Small intestine (tissue), 7 donors: ENCODE measurements at regions not wholly inside any gene's neighbourhood (a gene's known extent, or its start where the extent isn't known, plus 50 kb on each side); places are given as distances from the start of the nearest gene placed in this dataset.
A peak's percentile ranks its signal among the peaks of the same experiment; 100 is the strongest.

Experiments used
- DNase-seq, 2 donors: peaks; one replicate each; pipeline versions ENCODE4 v3.0.0 to v3.0.0-alpha.2; 2013
- FAIRE-seq: peaks from 2 replicates; lab custom pipeline; 2012; peaks lifted over from hg19 to GRCh38; lab: Jason Lieb, UNC
- H3K27ac ChIP-seq, 3 donors: one replicate each; pipeline ENCODE4 v1.5.1; 2013; ENCODE audit warnings: low read length in 2 of 3, mild to moderate bottlenecking in 2 of 3, control low read depth in 1 of 3, inconsistent platforms in 1 of 3, low read depth in 1 of 3, moderate library complexity in 1 of 3
- H3K27me3 ChIP-seq, 3 donors: one replicate each; pipeline ENCODE4 v1.6.1; 2013; ENCODE audit warnings: low read length in 3 of 3, inconsistent platforms in 1 of 3; ENCODE audit not compliant: control insufficient read depth in 3 of 3, insufficient read depth in 3 of 3
- H3K36me3 ChIP-seq, 3 donors: one replicate each; pipeline ENCODE4 v1.6.1; 2013; ENCODE audit warnings: low read length in 3 of 3, inconsistent platforms in 1 of 3, low read depth in 1 of 3, mild to moderate bottlenecking in 1 of 3, moderate library complexity in 1 of 3; ENCODE audit not compliant: control insufficient read depth in 3 of 3, insufficient read depth in 2 of 3
- H3K4me1 ChIP-seq, 3 donors: one replicate each; pipeline ENCODE4 v1.6.1; 2013; ENCODE audit warnings: low read length in 2 of 3, inconsistent platforms in 1 of 3, low read depth in 1 of 3, mild to moderate bottlenecking in 1 of 3, moderate library complexity in 1 of 3; ENCODE audit not compliant: control insufficient read depth in 3 of 3, insufficient read depth in 2 of 3
- H3K4me3 ChIP-seq, 3 donors: one replicate each; pipeline ENCODE4 v1.5.1; 2013; ENCODE audit warnings: low read length in 3 of 3, control low read depth in 1 of 3, inconsistent platforms in 1 of 3, low read depth in 1 of 3, mild to moderate bottlenecking in 1 of 3, moderate library complexity in 1 of 3
- H3K9me3 ChIP-seq, 2 donors: one replicate each; pipeline ENCODE4 v1.6.1; 2013; ENCODE audit warnings: low read depth in 1 of 2, low read length in 1 of 2; ENCODE audit not compliant: control insufficient read depth in 2 of 2, insufficient read depth in 1 of 2
- WGBS, 3 donors: extraction: QIAGEN DNeasy Blood & Tissue Kit; methylation state at CpG; one replicate each; pipeline ENCODE4 v1.1.7; 2013; 5-methylcytosine and 5-hydroxymethylcytosine counted together
- donor health status: healthy with polysubstance abuse.
- donor health status: control.
- donor health status: control.
- donor health status: Bipolar disorder and iron deficiency.
- donor health status: healthy.

- no peaks in the 10 kb centered on the region for H3K27me3 ChIP-seq
- DNase-seq = peak in 1 of 2 donors; percentile 85
- peaks cover 0 to 5% (median 0%) of the 10 kb centered on the region in 3 donors for H3K4me1 ChIP-seq
- no peak for FAIRE-seq
- no peaks in the 10 kb centered on the region for H3K36me3 ChIP-seq
- no peak overlapping the region for H3K4me3 ChIP-seq
- 23 to 59% (median 36%) methylated on average over 2 of the region's 2 CpGs for WGBS, 3 donors
- no peak overlapping the region for H3K27ac ChIP-seq
- H3K9me3 ChIP-seq = no peaks in the 10 kb centered on the region
These were observed 102.6 kb upstream of the EPHA6 start for GRCh38 chr3:96711816-96712215.

- FAIRE-seq = no peak
- no peak for DNase-seq
- Histone ChIP-seq H3K4me3 (no peak overlapping the region), H3K27ac (no peak overlapping the region), H3K27me3 (no peaks in the 10 kb centered on the region), H3K36me3 (no peaks in the 10 kb centered on the region), H3K4me1 (peaks cover 0 to 5% (median 0%) of the 10 kb centered on the region in 3 donors), H3K9me3 (no peaks in the 10 kb centered on the region)
- 44 to 51% (median 45%) methylated on average over 2 of the region's 2 CpGs for WGBS, 3 donors
These were observed 101.6 kb upstream of the EPHA6 start for GRCh38 chr3:96712792-96713191.

GRCh38 chr3:96719921-96720320 lies 94.5 kb upstream of the EPHA6 start:
- no peaks in the 10 kb centered on the region for H3K9me3 ChIP-seq
- no peak overlapping the region for H3K4me3 ChIP-seq
- no peak for DNase-seq
- 61 to 76% (median 72%) methylated on average over 3 of the region's 3 CpGs for WGBS, 3 donors
- no peaks in the 10 kb centered on the region for H3K4me1 ChIP-seq
- H3K36me3 ChIP-seq = no peaks in the 10 kb centered on the region
- FAIRE-seq = no peak
- H3K27me3 ChIP-seq = no peaks in the 10 kb centered on the region
- no peak overlapping the region for H3K27ac ChIP-seq

GRCh38 chr3:96731031-96731430 lies 83.4 kb upstream of the EPHA6 start:
- peak in 1 of 2 donors; percentile 80 for DNase-seq
- no peak overlapping the region for H3K27ac ChIP-seq
- FAIRE-seq = no peak

GRCh38 chr3:96734273-96735009 lies 80.0 kb upstream of the EPHA6 start:
- Histone ChIP-seq H3K4me1 (peaks cover 0 to 18% (median 0%) of the 10 kb centered on the region in 3 donors), H3K9me3 (no peaks in the 10 kb centered on the region), H3K27me3 (no peaks in the 10 kb centered on the region), H3K27ac (no peak overlapping the region), H3K4me3 (no peak overlapping the region), H3K36me3 (no peaks in the 10 kb centered on the region)
- no peak for DNase-seq
- WGBS, 3 donors = 75 to 88% (median 77%) methylated on average over 2 of the region's 2 CpGs
- FAIRE-seq = no peak

More at GRCh38 chr3:96731031-96731430, 83.4 kb upstream of the EPHA6 start:
- H3K27me3 ChIP-seq = no peaks in the 10 kb centered on the region
- H3K36me3 ChIP-seq = no peaks in the 10 kb centered on the region
- no peak overlapping the region for H3K4me3 ChIP-seq
- H3K9me3 ChIP-seq = no peaks in the 10 kb centered on the region
- H3K4me1 ChIP-seq = peaks cover 0 to 20% (median 0%) of the 10 kb centered on the region in 3 donors

GRCh38 chr3:96748139-96748538 lies 66.3 kb upstream of the EPHA6 start:
- Histone ChIP-seq H3K27me3 (no peaks in the 10 kb centered on the region), H3K4me3 (no peak overlapping the region), H3K36me3 (no peaks in the 10 kb centered on the region), H3K4me1 (no peaks in the 10 kb centered on the region), H3K27ac (no peak overlapping the region), H3K9me3 (peaks cover 2 to 15% of the 10 kb centered on the region in 2 donors)
- DNase-seq (no peak), FAIRE-seq (peak; percentile 23)

- no peaks in the 10 kb centered on the region for H3K4me1 ChIP-seq
- no peak for FAIRE-seq
- WGBS, 3 donors = 79 to 85% (median 83%) methylated on average over 2 of the region's 2 CpGs
- no peak overlapping the region for H3K4me3 ChIP-seq
- peaks cover 2 to 15% of the 10 kb centered on the region in 2 donors for H3K9me3 ChIP-seq
- no peaks in the 10 kb centered on the region for H3K36me3 ChIP-seq
- no peak overlapping the region for H3K27ac ChIP-seq
- H3K27me3 ChIP-seq = no peaks in the 10 kb centered on the region
- DNase-seq = peak in 1 of 2 donors; percentile 16
These were observed 64.2 kb upstream of the EPHA6 start for GRCh38 chr3:96750094-96750767.

- Histone ChIP-seq H3K27ac (no peak overlapping the region), H3K36me3 (no peaks in the 10 kb centered on the region), H3K27me3 (no peaks in the 10 kb centered on the region), H3K4me1 (no peaks in the 10 kb centered on the region), H3K4me3 (no peak overlapping the region), H3K9me3 (peaks cover 2 to 15% of the 10 kb centered on the region in 2 donors)
- no peak for FAIRE-seq
- 77 to 85% (median 83%) methylated on average over 13 of the region's 13 CpGs for WGBS, 3 donors
- DNase-seq = no peak
These were observed 61.3 kb upstream of the EPHA6 start for GRCh38 chr3:96753124-96753523.
